Glutamatergic neuron (in vitro differentiated cells): ENCODE measurements at regions not wholly inside any gene's neighbourhood (a gene's known extent, or its start where the extent isn't known, plus 50 kb on each side); places are given as distances from the start of the nearest gene placed in this dataset.

Experiments used
- DNase-seq: peaks from one replicate; pipeline ENCODE4 v3.0.0; 2022
- H3K27ac Mint-ChIP-seq: one replicate; pipeline ENCODE4 v1.8.0; 2020; ENCODE audit warnings: mild to moderate bottlenecking, mixed read lengths, inconsistent platforms; ENCODE audit not compliant: unreplicated experiment
- H3K27me3 Mint-ChIP-seq: one replicate; pipeline ENCODE4 v1.8.0; 2020; ENCODE audit warnings: mild to moderate bottlenecking, moderate library complexity, mixed read lengths, inconsistent platforms; ENCODE audit not compliant: unreplicated experiment
- H3K36me3 Mint-ChIP-seq: one replicate; pipeline ENCODE4 v1.8.0; 2020; ENCODE audit warnings: mild to moderate bottlenecking, mixed read lengths, inconsistent platforms; ENCODE audit not compliant: unreplicated experiment
- H3K4me1 Mint-ChIP-seq: one replicate; pipeline ENCODE4 v1.8.0; 2020; ENCODE audit warnings: mild to moderate bottlenecking, low read depth, mixed read lengths, inconsistent platforms; ENCODE audit not compliant: unreplicated experiment
- H3K4me3 Mint-ChIP-seq: one replicate; pipeline ENCODE4 v1.8.0; 2020; ENCODE audit warnings: mild to moderate bottlenecking, mixed read lengths, inconsistent platforms; ENCODE audit not compliant: unreplicated experiment
- H3K9me3 Mint-ChIP-seq: one replicate; pipeline ENCODE4 v1.8.0; 2020; ENCODE audit warnings: mild to moderate bottlenecking, moderate library complexity, mixed read lengths, inconsistent platforms; ENCODE audit not compliant: unreplicated experiment
- CTCF ChIP-seq: fragments of 200-600 bp; sonication (generic); IDR thresholded peaks from one replicate; pipeline ENCODE4 v1.5.0; 2021; ENCODE audit not compliant: partially characterized antibody, unreplicated experiment

- Mint-ChIP-seq H3K27me3 (peaks cover 3% of the 10 kb centered on the region), H3K27ac (no peak overlapping the region), H3K9me3 (no peaks in the 10 kb centered on the region), H3K4me3 (no peak overlapping the region), H3K36me3 (no peaks in the 10 kb centered on the region), H3K4me1 (peaks cover 19% of the 10 kb centered on the region)
- DNase-seq = no peak
- TF ChIP-seq CTCF = no peak
Measured at GRCh38 chr17:10936931-10937330, 99.0 kb upstream of the PIRT start.

DNA sequence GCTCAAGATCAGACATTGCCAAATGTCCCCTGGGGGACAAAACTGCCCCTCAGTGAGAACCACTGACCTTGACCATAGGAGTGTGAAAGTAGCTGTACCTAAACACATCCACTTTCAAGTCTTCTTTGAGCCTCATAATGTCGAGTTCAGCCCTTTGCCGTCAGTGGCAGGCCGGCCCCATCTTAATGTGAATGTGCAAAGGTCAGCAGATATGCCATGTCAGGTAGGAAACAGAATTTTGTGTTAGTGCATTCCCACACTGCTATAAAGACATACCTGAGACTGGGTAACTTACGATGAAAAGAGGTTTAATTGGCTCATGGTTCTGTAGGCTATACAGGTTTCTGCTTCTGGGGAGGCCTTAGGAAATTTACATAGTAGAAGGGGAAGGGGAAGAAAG lies 95.1 kb upstream of the PIRT start:
- H3K4me3 Mint-ChIP-seq = no peak overlapping the region
- DNase-seq = no peak
- H3K27ac Mint-ChIP-seq = no peak overlapping the region
- H3K27me3 Mint-ChIP-seq = peaks cover 3% of the 10 kb centered on the region
- no peaks in the 10 kb centered on the region for H3K9me3 Mint-ChIP-seq
- peaks cover 11% of the 10 kb centered on the region for H3K4me1 Mint-ChIP-seq
- H3K36me3 Mint-ChIP-seq = no peaks in the 10 kb centered on the region
- TF ChIP-seq CTCF = no peak

DNA sequence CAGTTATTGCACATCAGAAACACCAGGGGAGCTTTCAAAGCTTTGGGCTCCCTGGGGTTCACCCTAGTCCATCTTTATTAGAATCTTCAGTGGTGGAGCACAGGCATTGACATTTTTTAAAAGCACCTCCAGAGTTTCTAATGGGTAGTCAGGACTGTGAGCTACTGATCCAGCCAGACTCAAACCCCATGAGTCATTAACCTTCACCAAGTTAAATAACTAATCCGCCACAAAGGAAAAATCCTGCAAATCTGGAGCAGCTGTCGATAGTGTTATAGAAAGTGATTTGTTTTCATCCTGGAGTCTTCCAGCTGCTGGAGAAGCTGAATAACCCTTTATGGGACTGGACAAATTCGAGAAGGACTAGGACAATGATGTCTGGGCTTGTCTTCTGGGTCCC lies 93.2 kb upstream of the PIRT start:
- no peak overlapping the region for H3K4me3 Mint-ChIP-seq
- no peak overlapping the region for H3K27ac Mint-ChIP-seq
- peaks cover 6% of the 10 kb centered on the region for H3K4me1 Mint-ChIP-seq
- H3K36me3 Mint-ChIP-seq = no peaks in the 10 kb centered on the region
- no peak for DNase-seq
- TF ChIP-seq CTCF = no peak
- H3K27me3 Mint-ChIP-seq = no peaks in the 10 kb centered on the region
- H3K9me3 Mint-ChIP-seq = no peaks in the 10 kb centered on the region

GRCh38 chr17:10927712-10928111 lies 89.8 kb upstream of the PIRT start:
- H3K9me3 Mint-ChIP-seq = no peaks in the 10 kb centered on the region
- no peak overlapping the region for H3K4me3 Mint-ChIP-seq
- no peaks in the 10 kb centered on the region for H3K27me3 Mint-ChIP-seq
- H3K4me1 Mint-ChIP-seq = peaks cover 3% of the 10 kb centered on the region
- TF ChIP-seq CTCF = no peak
- no peaks in the 10 kb centered on the region for H3K36me3 Mint-ChIP-seq
- DNase-seq = no peak
- H3K27ac Mint-ChIP-seq = no peak overlapping the region

- Mint-ChIP-seq H3K27ac (no peak overlapping the region), H3K9me3 (peaks cover 2% of the 10 kb centered on the region), H3K27me3 (no peaks in the 10 kb centered on the region), H3K36me3 (no peaks in the 10 kb centered on the region), H3K4me3 (no peak overlapping the region), H3K4me1 (peaks cover 3% of the 10 kb centered on the region)
- DNase-seq = peak; percentile 45
- TF ChIP-seq CTCF = no peak
Measured at GRCh38 chr17:10920558-10921108, 82.7 kb upstream of the PIRT start.
